ENCODE measurements at regions not wholly inside any gene's neighbourhood (a gene's known extent, or its start where the extent isn't known, plus 50 kb on each side); places are given as distances from the start of the nearest gene placed in this dataset.
"Not testable (repeated sequence)": the region's sequence is repeated elsewhere in the genome, so short reads cannot be mapped to it uniquely, and the experiment has no call there.

DNA sequence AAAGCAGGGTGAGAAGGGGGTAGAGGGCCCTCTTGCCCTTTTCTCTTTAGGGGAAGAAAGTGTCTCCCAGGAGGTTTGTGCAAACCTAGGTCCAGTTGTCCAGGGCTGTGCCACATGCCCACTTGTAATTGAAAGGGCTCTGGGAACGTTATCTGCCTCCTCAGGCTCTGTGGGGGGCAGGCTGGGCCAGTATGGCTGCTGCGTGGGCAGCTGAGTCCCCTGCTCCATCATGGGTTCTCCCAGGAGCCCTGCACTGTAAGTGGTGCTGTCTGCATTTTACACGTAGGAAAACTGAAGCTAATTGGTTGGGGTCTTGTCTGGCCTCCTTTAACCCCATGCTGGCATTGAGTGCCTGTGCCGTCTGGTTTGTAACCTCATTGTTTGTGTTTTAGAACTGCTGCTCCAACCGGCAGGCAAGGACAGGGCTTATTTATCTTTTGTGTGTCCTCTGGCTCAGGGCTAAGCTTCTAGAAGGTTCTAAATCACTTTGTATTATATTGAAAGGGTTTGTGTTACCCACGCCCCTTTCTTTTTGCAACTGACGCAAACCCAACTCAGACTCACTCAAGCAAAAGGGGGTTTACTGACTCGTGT is 117.7 kb upstream of the CIBAR2 start:
- H3K27ac ChIP-seq (ENCODE audit: low read length) = no peak overlapping the region
- Mint-ChIP-seq H3K27ac (no peak overlapping the region), H3K27me3 (ENCODE audit: low read depth in 2 of 2) (peaks cover 0 to 13% of the 10 kb centered on the region in 2 donors), H3K36me3 (no peaks in the 10 kb centered on the region), H3K4me3 (no peak overlapping the region), H3K4me1 (peaks cover 0 to 12% of the 10 kb centered on the region in 2 donors), H3K9me3 (no peaks in the 10 kb centered on the region)
- H3K9me3 ChIP-seq (ENCODE audit: control insufficient read depth, insufficient read depth, low read length) = no peaks in the 10 kb centered on the region
- no peaks in the 10 kb centered on the region for H3K36me3 ChIP-seq (ENCODE audit: control insufficient read depth, insufficient read depth, low read length)
- ATAC-seq (no peak), DNase-seq (no peak)
- H3K27me3 ChIP-seq (ENCODE audit: control insufficient read depth, insufficient read depth, low read length) = peaks cover under 1% of the 10 kb centered on the region
- H3K4me3 ChIP-seq (ENCODE audit: low read length) = no peak overlapping the region
- WGBS (ENCODE audit: insufficient coverage) = 85% methylated on average over 8 of the region's 8 CpGs
- peaks cover under 1% of the 10 kb centered on the region for H3K4me1 ChIP-seq (ENCODE audit: control insufficient read depth, insufficient read depth, low read length)
- TF ChIP-seq, protein P1, sequence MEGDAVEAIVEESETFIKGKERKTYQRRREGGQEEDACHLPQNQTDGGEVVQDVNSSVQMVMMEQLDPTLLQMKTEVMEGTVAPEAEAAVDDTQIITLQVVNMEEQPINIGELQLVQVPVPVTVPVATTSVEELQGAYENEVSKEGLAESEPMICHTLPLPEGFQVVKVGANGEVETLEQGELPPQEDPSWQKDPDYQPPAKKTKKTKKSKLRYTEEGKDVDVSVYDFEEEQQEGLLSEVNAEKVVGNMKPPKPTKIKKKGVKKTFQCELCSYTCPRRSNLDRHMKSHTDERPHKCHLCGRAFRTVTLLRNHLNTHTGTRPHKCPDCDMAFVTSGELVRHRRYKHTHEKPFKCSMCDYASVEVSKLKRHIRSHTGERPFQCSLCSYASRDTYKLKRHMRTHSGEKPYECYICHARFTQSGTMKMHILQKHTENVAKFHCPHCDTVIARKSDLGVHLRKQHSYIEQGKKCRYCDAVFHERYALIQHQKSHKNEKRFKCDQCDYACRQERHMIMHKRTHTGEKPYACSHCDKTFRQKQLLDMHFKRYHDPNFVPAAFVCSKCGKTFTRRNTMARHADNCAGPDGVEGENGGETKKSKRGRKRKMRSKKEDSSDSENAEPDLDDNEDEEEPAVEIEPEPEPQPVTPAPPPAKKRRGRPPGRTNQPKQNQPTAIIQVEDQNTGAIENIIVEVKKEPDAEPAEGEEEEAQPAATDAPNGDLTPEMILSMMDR (IDR thresholded peaks at IDR 0.05) = no peak
- intact Hi-C loops (cut with micrococcal nuclease) = no loop called here

DNA sequence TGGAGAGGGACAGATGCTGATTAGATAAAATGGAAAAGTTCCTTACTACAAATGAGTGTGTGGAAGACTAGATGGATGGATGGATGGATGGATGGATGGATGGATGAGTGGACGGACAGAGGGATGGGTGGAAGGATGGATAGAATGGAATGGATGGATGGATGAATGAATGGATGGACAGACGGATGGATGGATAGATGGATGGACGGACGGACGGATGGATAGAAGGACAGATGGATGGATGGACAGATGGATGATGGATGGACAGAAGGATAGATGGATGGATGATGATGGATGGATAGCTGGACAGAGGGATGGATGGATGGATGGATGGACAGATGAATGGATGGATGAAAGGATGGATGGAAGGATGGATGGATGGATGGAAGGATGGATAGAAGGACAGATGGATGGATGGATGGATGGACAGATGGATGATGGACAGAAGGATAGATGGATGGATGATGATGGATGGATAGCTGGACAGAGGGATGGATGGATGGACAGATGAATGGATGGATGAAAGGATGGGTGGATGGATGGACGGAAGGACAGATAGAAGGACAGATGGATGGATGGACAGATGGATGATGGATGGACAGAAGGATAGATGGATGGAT is 118.6 kb upstream of the CIBAR2 start:
- 96% methylated on average over 6 of the region's 6 CpGs for WGBS (ENCODE audit: insufficient coverage)

GRCh38 chr16:85231959-85232358 is 119.7 kb upstream of the CIBAR2 start:
- H3K9me3 ChIP-seq (ENCODE audit: control insufficient read depth, insufficient read depth, low read length) = no peaks in the 10 kb centered on the region
- H3K4me3 ChIP-seq (ENCODE audit: low read length) = no peak overlapping the region
- TF ChIP-seq, protein P1 (IDR thresholded peaks at IDR 0.05) = no peak
- Mint-ChIP-seq H3K4me3 (no peak overlapping the region), H3K36me3 (no peaks in the 10 kb centered on the region), H3K27me3 (ENCODE audit: low read depth in 2 of 2) (peaks cover 0 to 21% of the 10 kb centered on the region in 2 donors), H3K27ac (no peak overlapping the region), H3K4me1 (peaks cover 0 to 25% of the 10 kb centered on the region in 2 donors), H3K9me3 (no peaks in the 10 kb centered on the region)
- ATAC-seq = no peak
- peaks cover 11% of the 10 kb centered on the region for H3K27me3 ChIP-seq (ENCODE audit: control insufficient read depth, insufficient read depth, low read length)
- H3K36me3 ChIP-seq (ENCODE audit: control insufficient read depth, insufficient read depth, low read length) = no peaks in the 10 kb centered on the region
- 72% methylated on average over 8 of the region's 8 CpGs for WGBS (ENCODE audit: insufficient coverage)
- intact Hi-C loops (cut with micrococcal nuclease) = no loop called here
- H3K27ac ChIP-seq (ENCODE audit: low read length) = no peak overlapping the region
- peaks cover 12% of the 10 kb centered on the region for H3K4me1 ChIP-seq (ENCODE audit: control insufficient read depth, insufficient read depth, low read length)
- no peak for DNase-seq

More for the DNA sequence above, 118.6 kb upstream of the CIBAR2 start:
- H3K4me1 ChIP-seq (ENCODE audit: control insufficient read depth, insufficient read depth, low read length); H3K27ac Mint-ChIP-seq; H3K4me3 Mint-ChIP-seq; DNase-seq; H3K4me3 ChIP-seq (ENCODE audit: low read length); H3K36me3 ChIP-seq (ENCODE audit: control insufficient read depth, insufficient read depth, low read length); H3K9me3 Mint-ChIP-seq; ATAC-seq; H3K27ac ChIP-seq (ENCODE audit: low read length); H3K9me3 ChIP-seq (ENCODE audit: control insufficient read depth, insufficient read depth, low read length); H3K36me3 Mint-ChIP-seq; intact Hi-C loops (cut with micrococcal nuclease); H3K27me3 ChIP-seq (ENCODE audit: control insufficient read depth, insufficient read depth, low read length): not testable (repeated sequence)
- Mint-ChIP-seq H3K27me3 (ENCODE audit: low read depth in 2 of 2) (peaks cover 0 to 13% of the 10 kb centered on the region in 2 donors), H3K4me1 (peaks cover 0 to 18% of the 10 kb centered on the region in 2 donors)

DNA sequence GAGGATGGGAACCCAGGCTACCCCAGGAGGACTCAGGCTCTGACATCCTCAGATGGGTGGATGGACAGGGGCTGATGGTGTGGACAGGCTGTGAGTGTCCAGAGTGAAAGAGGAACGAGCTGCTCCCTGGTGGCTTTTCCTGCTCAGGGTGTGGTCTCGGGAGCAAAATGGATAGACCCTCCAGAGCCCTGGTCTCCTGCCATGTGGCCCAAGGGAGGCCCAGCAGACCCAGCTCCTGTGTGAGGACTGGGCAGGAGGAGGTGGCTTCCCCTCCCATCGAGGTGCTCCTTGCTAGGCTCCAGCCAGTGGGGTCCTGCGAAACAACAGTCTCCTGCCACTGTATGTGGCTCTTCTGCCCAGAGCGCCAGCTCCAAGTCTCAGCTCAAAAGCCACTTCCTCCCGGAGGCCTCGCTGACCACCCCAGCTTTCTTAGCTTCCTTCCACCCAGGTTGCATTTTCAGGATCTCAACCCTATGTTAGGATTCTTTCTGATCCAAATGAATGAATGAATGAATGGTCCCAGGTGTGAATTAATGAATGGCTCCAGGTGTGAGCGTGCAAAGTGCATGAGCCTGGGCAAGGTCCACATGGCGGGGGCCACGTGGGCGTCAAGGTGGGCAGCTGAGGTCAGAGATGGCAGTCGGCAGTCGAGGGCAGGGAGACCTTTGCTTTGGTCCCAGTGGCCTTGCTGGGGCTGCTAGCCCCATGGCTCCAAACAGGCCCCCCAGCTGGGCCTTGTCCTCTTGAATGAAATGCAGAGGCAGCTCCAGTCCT is 120.3 kb upstream of the CIBAR2 start:
- Histone ChIP-seq H3K4me3 (ENCODE audit: low read length) (no peak overlapping the region), H3K27me3 (ENCODE audit: control insufficient read depth, insufficient read depth, low read length) (peaks cover 11% of the 10 kb centered on the region), H3K9me3 (ENCODE audit: control insufficient read depth, insufficient read depth, low read length) (no peaks in the 10 kb centered on the region), H3K36me3 (ENCODE audit: control insufficient read depth, insufficient read depth, low read length) (no peaks in the 10 kb centered on the region), H3K4me1 (ENCODE audit: control insufficient read depth, insufficient read depth, low read length) (peaks cover 12% of the 10 kb centered on the region), H3K27ac (ENCODE audit: low read length) (no peak overlapping the region)
- Mint-ChIP-seq H3K27ac (no peak overlapping the region), H3K27me3 (ENCODE audit: low read depth in 2 of 2) (peaks cover 0 to 26% of the 10 kb centered on the region in 2 donors), H3K4me1 (peaks cover 0 to 21% of the 10 kb centered on the region in 2 donors), H3K9me3 (no peaks in the 10 kb centered on the region), H3K4me3 (no peak overlapping the region), H3K36me3 (no peaks in the 10 kb centered on the region)
- TF ChIP-seq, protein P1 (IDR thresholded peaks at IDR 0.05) = no peak
- WGBS (ENCODE audit: insufficient coverage) = 60% methylated on average over 13 of the region's 13 CpGs
- intact Hi-C loops (cut with micrococcal nuclease) = no loop called here
- DNase-seq (no peak), ATAC-seq (no peak)
